Neural cell (in vitro differentiated cells): ENCODE measurements at regions not wholly inside any gene's neighbourhood (a gene's known extent, or its start where the extent isn't known, plus 50 kb on each side); places are given as distances from the start of the nearest gene placed in this dataset.

Source experiments
- H2AFZ ChIP-seq: fragments of 200-600, 300-800 bp; sonication (generic), shearing (Covaris generic); 2 replicates; pipeline ENCODE4 v1.6.0; 2014; ENCODE audit warnings: low read depth, mild to moderate bottlenecking, antibody characterized with exemption, low read length, moderate library complexity
- H3F3A ChIP-seq: fragments of 200-600 bp; shearing (Covaris generic); 2 replicates; pipeline ENCODE4 v1.6.1; 2016; ENCODE audit warnings: mild to moderate bottlenecking, moderate library complexity, mixed read lengths, antibody characterized with exemption, low read length; ENCODE audit not compliant: insufficient read depth, poor library complexity, severe bottlenecking
- H3K27ac ChIP-seq: fragments of 200-600, 300-800 bp; sonication (generic), shearing (Covaris generic); 2 replicates; pipeline ENCODE4 v1.5.1; 2014; ENCODE audit warnings: mild to moderate bottlenecking, low read length, moderate library complexity
- H3K27me3 ChIP-seq: fragments of 300-800, 200-600 bp; sonication (generic), shearing (Covaris generic); 2 replicates; pipeline ENCODE4 v1.6.0; 2014; ENCODE audit warnings: mild to moderate bottlenecking, low read depth, low read length, moderate library complexity; ENCODE audit not compliant: insufficient read depth
- H3K36me3 ChIP-seq: fragments of 300-800, 200-600 bp; sonication (generic), shearing (Covaris generic); 2 replicates; pipeline ENCODE4 v1.5.1; 2014; ENCODE audit warnings: mild to moderate bottlenecking, antibody characterized with exemption, low read length, moderate library complexity; ENCODE audit not compliant: insufficient read depth
- H3K4me2 ChIP-seq: fragments of 300-800, 200-600 bp; sonication (generic), shearing (Covaris generic); 2 replicates; pipeline ENCODE4 v1.6.0; 2014; ENCODE audit warnings: mild to moderate bottlenecking, low read length
- H3K4me3 ChIP-seq: fragments of 300-800, 200-600 bp; sonication (generic), shearing (Covaris generic); 2 replicates; pipeline ENCODE4 v1.5.1; 2014; ENCODE audit warnings: mild to moderate bottlenecking, low read length, moderate library complexity
- H3K79me2 ChIP-seq: fragments of 200-600 bp; shearing (Covaris generic); replicated peaks from 2 replicates; pipeline ENCODE4 v1.6.0; 2014; ENCODE audit warnings: mild to moderate bottlenecking, low read length, moderate library complexity; ENCODE audit not compliant: insufficient read depth
- H3K9ac ChIP-seq: fragments of 300-800, 200-600 bp; sonication (generic), shearing (Covaris generic); 2 replicates; pipeline ENCODE4 v1.6.1; 2016; ENCODE audit warnings: mild to moderate bottlenecking, low read length, mixed read lengths
- H3K9me2 ChIP-seq: fragments of 200-600 bp; shearing (Covaris generic); 2 replicates; pipeline ENCODE4 v1.6.1; 2016; ENCODE audit warnings: mild to moderate bottlenecking, low read length, mixed read lengths; ENCODE audit not compliant: insufficient read depth
- H3K9me3 ChIP-seq: fragments of 200-600, 300-800 bp; sonication (generic), shearing (Covaris generic); 2 replicates; pipeline ENCODE4 v1.6.1; 2016; ENCODE audit warnings: mild to moderate bottlenecking, mixed run types, low read length, moderate library complexity, mixed read lengths
- H4K20me1 ChIP-seq: fragments of 200-600 bp; shearing (Covaris generic); 2 replicates; pipeline ENCODE4 v1.6.1; 2016; ENCODE audit warnings: mild to moderate bottlenecking, mixed run types; ENCODE audit not compliant: insufficient read depth
- CTCF ChIP-seq: fragments of 450-650 bp; IDR thresholded peaks from 2 replicates; pipeline ENCODE4 v1.5.1; 2014; ENCODE audit warnings: antibody characterized with exemption, mild to moderate bottlenecking, moderate library complexity; ENCODE audit not compliant: poor library complexity, severe bottlenecking
- EP300 ChIP-seq: fragments of 450-650 bp; conservative IDR thresholded peaks from 2 replicates; pipeline ENCODE4 v1.6.1; 2014; ENCODE audit warnings: antibody characterized with exemption, mild to moderate bottlenecking, moderate library complexity; ENCODE audit not compliant: poor library complexity, severe bottlenecking
- EZH2 ChIP-seq: fragments of 200-600, 300-800 bp; shearing (Covaris generic), sonication (generic); IDR thresholded peaks from 2 replicates; pipeline ENCODE4 v1.6.1; 2014; ENCODE audit warnings: antibody characterized with exemption, low read length, borderline replicate concordance, mild to moderate bottlenecking; ENCODE audit not compliant: insufficient read depth, poor library complexity, severe bottlenecking
- MXI1 ChIP-seq: fragments of 450-650 bp; conservative IDR thresholded peaks from 2 replicates; pipeline ENCODE4 v1.6.1; 2014; ENCODE audit warnings: antibody characterized with exemption, mild to moderate bottlenecking; ENCODE audit not compliant: poor library complexity, severe bottlenecking
- POLR2AphosphoS5 ChIP-seq: IDR thresholded peaks from 2 replicates; pipeline ENCODE4 v1.6.1; 2012
- RAD21 ChIP-seq: fragments of 450-650 bp; conservative IDR thresholded peaks from 2 replicates; pipeline ENCODE4 v1.6.1; 2014; ENCODE audit warnings: antibody characterized with exemption, mild to moderate bottlenecking, moderate library complexity
- REST ChIP-seq: IDR thresholded peaks from 2 replicates; pipeline ENCODE4 v1.6.1; 2012; ENCODE audit warnings: borderline replicate concordance
- SMC3 ChIP-seq: fragments of 450-650 bp; conservative IDR thresholded peaks from 2 replicates; pipeline ENCODE4 v1.6.1; 2014; ENCODE audit warnings: antibody characterized with exemption, mild to moderate bottlenecking, moderate library complexity; ENCODE audit not compliant: poor library complexity
- TAF1 ChIP-seq: IDR thresholded peaks from 2 replicates; pipeline ENCODE4 v1.6.1; 2012; ENCODE audit warnings: low read depth

DNA sequence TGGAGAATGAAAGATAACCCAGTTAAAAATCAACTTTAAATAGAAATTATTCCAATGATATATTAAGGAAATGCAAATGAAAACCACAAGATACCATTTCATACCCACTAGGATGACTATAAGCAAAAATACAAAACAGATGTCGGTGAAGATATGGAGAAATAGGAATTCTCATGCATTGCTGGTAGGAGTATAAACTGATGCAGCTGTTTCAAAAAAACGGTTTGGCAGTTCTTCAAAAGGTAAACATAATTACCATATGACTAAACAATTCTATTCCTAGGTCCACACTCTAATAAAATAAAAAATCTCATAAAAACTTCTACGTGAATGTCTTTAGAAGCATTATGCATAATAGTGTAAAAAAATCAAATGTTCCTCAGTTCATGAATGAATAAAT is 763.3 kb upstream of the BRINP3 start:
- Histone ChIP-seq H3K9ac (no peak overlapping the region), H4K20me1 (no peaks in the 10 kb centered on the region), H2AFZ (no peak overlapping the region), H3K9me3 (no peaks in the 10 kb centered on the region), H3K9me2 (no peaks in the 10 kb centered on the region), H3K4me2 (no peak overlapping the region), H3F3A (no peaks in the 10 kb centered on the region), H3K27ac (no peak overlapping the region), H3K4me3 (no peak overlapping the region), H3K27me3 (no peaks in the 10 kb centered on the region), H3K79me2 (no peaks in the 10 kb centered on the region), H3K36me3 (no peaks in the 10 kb centered on the region)
- TF ChIP-seq CTCF = no peak
- no peak for TF ChIP-seq RAD21
- TF ChIP-seq EP300 = no peak
- no peak for TF ChIP-seq MXI1
- TF ChIP-seq TAF1 = no peak
- TF ChIP-seq EZH2 = no peak
- TF ChIP-seq SMC3 = no peak
- TF ChIP-seq REST = no peak
- TF ChIP-seq POLR2AphosphoS5 = no peak

- no peaks in the 10 kb centered on the region for H3K27me3 ChIP-seq
- no peaks in the 10 kb centered on the region for H3K9me2 ChIP-seq
- H3K4me2 ChIP-seq = no peak overlapping the region
- H3K4me3 ChIP-seq = no peak overlapping the region
- H3K27ac ChIP-seq = no peak overlapping the region
- no peak overlapping the region for H2AFZ ChIP-seq
- no peaks in the 10 kb centered on the region for H4K20me1 ChIP-seq
- H3K9ac ChIP-seq = no peak overlapping the region
- no peaks in the 10 kb centered on the region for H3K9me3 ChIP-seq
- no peaks in the 10 kb centered on the region for H3F3A ChIP-seq
- H3K79me2 ChIP-seq = no peaks in the 10 kb centered on the region
- no peaks in the 10 kb centered on the region for H3K36me3 ChIP-seq
- TF ChIP-seq MXI1 = no peak
- no peak for TF ChIP-seq POLR2AphosphoS5
- TF ChIP-seq RAD21 = no peak
- TF ChIP-seq CTCF = no peak
- no peak for TF ChIP-seq EP300
- TF ChIP-seq TAF1 = no peak
- no peak for TF ChIP-seq EZH2
- no peak for TF ChIP-seq REST
- no peak for TF ChIP-seq SMC3
Measured at GRCh38 chr1:191255354-191256054, 777.8 kb upstream of the BRINP3 start.
